Choroid plexus epithelial cell (primary cell): ENCODE measurements at regions not wholly inside any gene's neighbourhood (a gene's known extent, or its start where the extent isn't known, plus 50 kb on each side); places are given as distances from the start of the nearest gene placed in this dataset.
"Not testable (repeated sequence)": the region's sequence is repeated elsewhere in the genome, so short reads cannot be mapped to it uniquely, and the experiment has no call there.

Source experiments
- DNase-seq: peaks from one replicate; pipeline ENCODE4 v3.0.0-alpha.2; 2010; ENCODE audit warnings: low read depth
- H3K4me3 ChIP-seq: 2 replicates; pipeline ENCODE4 v1.5.1; 2011; ENCODE audit warnings: low read depth, mild to moderate bottlenecking, control low read depth, low read length, moderate library complexity
- TF ChIP-seq, protein P1 (sequence below): conservative IDR thresholded peaks from 2 replicates; pipeline ENCODE4 v1.5.1; 2011; ENCODE audit warnings: low read depth, mild to moderate bottlenecking, control low read depth, inconsistent platforms, low read length, moderate library complexity

GRCh38 chr7:69295977-69296376 is 302.3 kb upstream of the AUTS2 start:
- no peak overlapping the region for H3K4me3 ChIP-seq
- TF ChIP-seq, protein P1, sequence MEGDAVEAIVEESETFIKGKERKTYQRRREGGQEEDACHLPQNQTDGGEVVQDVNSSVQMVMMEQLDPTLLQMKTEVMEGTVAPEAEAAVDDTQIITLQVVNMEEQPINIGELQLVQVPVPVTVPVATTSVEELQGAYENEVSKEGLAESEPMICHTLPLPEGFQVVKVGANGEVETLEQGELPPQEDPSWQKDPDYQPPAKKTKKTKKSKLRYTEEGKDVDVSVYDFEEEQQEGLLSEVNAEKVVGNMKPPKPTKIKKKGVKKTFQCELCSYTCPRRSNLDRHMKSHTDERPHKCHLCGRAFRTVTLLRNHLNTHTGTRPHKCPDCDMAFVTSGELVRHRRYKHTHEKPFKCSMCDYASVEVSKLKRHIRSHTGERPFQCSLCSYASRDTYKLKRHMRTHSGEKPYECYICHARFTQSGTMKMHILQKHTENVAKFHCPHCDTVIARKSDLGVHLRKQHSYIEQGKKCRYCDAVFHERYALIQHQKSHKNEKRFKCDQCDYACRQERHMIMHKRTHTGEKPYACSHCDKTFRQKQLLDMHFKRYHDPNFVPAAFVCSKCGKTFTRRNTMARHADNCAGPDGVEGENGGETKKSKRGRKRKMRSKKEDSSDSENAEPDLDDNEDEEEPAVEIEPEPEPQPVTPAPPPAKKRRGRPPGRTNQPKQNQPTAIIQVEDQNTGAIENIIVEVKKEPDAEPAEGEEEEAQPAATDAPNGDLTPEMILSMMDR, result no peak
- DNase-seq, result no peak

GRCh38 chr7:69301253-69301652 is 297.0 kb upstream of the AUTS2 start:
- no peak overlapping the region for H3K4me3 ChIP-seq
- TF ChIP-seq, protein P1, result no peak
- DNase-seq, result no peak

GRCh38 chr7:69309601-69310000 is 288.7 kb upstream of the AUTS2 start:
- TF ChIP-seq, protein P1, result no peak
- DNase-seq, result no peak

GRCh38 chr7:69311489-69311888 is 286.8 kb upstream of the AUTS2 start:
- no peak overlapping the region for H3K4me3 ChIP-seq
- TF ChIP-seq, protein P1, result no peak
- no peak for DNase-seq

More at GRCh38 chr7:69309601-69310000, 288.7 kb upstream of the AUTS2 start:
- no peak overlapping the region for H3K4me3 ChIP-seq

- H3K4me3 ChIP-seq, DNase-seq: not testable (repeated sequence)
These were observed 284.4 kb upstream of the AUTS2 start for GRCh38 chr7:69313852-69314251.

DNA sequence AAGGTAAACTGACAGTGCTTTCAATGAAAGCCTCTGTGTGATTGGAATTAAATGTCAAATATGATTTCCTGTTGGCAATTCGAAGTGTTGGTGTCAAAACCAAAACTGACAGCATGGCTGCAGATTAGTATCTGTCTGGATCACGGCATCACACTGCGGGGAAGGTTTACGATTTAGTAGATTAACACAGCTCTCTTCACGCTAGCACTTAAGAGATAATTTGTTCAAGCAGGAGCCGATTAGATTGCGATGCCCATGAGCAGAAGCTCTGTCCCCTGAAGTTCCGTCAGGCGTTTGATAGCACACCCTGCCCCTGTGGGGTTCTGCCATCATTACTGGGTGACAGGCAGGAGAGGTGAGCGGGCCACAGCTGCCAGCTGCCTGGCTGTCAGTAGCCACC is 279.5 kb upstream of the AUTS2 start:
- DNase-seq, result no peak
- no peak overlapping the region for H3K4me3 ChIP-seq
- TF ChIP-seq, protein P1, result no peak

DNA sequence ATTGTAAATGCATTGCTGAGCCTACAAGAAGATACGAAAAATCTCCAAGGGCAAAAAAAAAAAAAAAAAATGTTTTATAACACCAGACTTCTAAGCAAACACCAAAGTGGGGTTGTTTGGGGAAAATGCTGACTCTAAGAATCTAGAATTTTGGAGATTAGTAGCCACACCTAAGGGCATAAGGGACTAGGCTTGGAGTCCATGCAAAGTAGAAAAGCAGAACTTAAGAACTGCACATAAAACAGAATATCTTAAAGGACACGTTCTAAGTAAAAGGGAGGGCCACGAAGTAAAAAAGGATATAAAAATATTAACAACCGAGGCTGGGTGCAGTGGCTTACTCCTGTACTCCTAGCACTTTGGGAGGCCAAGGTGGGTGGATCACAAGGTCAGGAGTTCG is 269.8 kb upstream of the AUTS2 start:
- no peak for DNase-seq
- no peak overlapping the region for H3K4me3 ChIP-seq
- TF ChIP-seq, protein P1, result no peak

DNA sequence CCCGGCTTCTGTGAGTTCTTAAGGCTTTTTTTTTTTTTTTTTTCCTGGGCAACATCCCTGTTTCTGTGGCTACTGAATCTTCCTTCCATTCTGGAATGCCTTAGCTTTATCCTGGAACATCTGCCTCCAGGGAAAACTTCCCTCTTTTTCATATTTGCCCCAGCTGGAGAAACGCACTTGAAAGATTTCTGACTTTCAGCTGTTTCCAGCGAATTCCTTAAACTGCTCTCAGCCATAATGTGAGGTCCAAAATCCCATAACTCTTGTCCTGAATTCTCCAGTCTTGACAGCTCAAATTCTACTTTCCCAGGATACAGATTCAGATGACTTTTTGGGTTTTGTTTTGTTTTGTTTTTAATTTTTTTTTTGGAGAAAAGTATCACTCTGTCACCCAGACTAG is 263.6 kb upstream of the AUTS2 start:
- no peak for DNase-seq

More for the DNA sequence above, 263.6 kb upstream of the AUTS2 start:
- no peak overlapping the region for H3K4me3 ChIP-seq
- TF ChIP-seq, protein P1, result no peak
